Eye (tissue), 1 donor: ENCODE measurements at regions not wholly inside any gene's neighbourhood (a gene's known extent, or its start where the extent isn't known, plus 50 kb on each side); places are given as distances from the start of the nearest gene placed in this dataset.
"Not testable (repeated sequence)": the region's sequence is repeated elsewhere in the genome, so short reads cannot be mapped to it uniquely, and the experiment has no call there.

Source experiments
- DNase-seq: peaks from one replicate; pipeline ENCODE4 v3.0.0-alpha.2; 2015

DNA sequence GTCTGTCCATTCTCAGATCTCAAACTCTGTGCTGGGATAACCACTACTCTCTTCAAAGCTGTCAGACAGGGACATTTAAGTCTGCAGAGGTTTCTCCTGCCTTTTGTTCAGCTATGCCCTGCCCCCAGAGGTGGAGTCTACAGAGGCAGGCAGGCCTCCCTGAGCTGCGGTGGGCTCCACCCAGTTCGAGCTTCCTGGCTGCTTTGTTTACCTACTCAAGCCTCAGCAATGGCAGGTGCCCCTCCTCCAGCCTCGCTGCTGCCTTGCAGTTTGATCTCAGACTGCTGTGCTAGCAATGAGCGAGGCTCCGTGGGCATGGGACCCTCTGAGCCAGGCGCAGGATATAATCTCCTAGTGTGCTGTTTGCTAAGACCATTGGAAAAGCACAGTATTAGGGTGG, 53.1 kb upstream of the HUNK start:
- not testable (repeated sequence) for DNase-seq

DNA sequence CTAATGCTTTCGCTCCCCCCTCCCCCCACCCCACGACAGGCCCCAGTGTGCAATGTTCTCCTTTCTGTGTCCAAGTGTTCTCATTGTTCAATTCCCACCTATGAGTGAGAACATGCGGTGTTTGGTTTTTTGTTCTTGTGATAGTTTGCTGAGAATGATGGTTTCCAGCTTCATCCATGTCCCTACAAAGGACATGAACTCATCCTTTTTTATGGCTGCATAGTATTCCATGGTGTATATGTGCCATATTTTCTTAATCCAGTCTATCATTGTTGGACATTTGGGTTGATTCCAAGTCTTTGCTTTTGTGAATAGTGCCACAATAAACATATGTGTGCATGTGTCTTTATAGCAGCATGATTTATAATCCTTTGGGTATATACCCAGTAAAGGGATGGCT, 58.5 kb upstream of the HUNK start:
- not testable (repeated sequence) for DNase-seq

DNA sequence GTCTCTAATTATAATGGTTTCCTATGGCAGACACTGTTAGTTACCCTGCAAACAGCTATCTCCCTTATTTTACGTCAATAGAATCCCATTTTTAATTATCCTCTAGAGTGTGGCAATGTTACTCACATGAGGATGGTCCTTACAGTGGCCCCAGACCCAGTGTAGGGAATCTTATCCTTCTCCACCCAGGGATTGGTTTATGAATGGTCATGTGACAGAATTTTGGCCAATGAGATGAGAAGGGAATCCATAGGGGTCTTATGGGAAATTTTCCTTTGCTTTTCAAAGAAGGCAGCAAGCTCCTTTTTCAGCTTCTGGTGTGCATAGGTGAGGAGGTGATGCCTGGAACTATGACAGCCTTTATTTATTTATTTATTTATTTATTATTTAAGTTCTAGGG, 59.0 kb upstream of the HUNK start:
- no peak for DNase-seq

DNA sequence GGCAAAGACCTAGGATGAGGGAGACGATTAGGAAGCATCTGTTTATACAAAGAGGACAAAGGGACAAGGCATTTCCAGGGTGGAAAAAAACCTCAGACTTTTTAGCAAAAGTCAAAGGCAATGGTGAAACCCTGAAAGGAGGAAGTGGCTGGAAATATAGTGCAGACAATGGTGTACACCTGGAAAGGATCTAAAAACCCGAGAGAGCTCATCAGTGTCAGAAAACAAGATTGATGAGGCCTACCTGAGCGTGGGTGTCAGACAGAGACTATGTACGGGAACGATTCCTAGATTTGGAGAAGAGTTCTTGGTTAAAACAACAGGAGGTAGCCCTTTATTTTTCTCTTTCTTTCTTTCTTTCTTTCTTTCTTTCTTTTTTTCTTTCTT, 68.8 kb upstream of the HUNK start:
- DNase-seq, result no peak

DNA sequence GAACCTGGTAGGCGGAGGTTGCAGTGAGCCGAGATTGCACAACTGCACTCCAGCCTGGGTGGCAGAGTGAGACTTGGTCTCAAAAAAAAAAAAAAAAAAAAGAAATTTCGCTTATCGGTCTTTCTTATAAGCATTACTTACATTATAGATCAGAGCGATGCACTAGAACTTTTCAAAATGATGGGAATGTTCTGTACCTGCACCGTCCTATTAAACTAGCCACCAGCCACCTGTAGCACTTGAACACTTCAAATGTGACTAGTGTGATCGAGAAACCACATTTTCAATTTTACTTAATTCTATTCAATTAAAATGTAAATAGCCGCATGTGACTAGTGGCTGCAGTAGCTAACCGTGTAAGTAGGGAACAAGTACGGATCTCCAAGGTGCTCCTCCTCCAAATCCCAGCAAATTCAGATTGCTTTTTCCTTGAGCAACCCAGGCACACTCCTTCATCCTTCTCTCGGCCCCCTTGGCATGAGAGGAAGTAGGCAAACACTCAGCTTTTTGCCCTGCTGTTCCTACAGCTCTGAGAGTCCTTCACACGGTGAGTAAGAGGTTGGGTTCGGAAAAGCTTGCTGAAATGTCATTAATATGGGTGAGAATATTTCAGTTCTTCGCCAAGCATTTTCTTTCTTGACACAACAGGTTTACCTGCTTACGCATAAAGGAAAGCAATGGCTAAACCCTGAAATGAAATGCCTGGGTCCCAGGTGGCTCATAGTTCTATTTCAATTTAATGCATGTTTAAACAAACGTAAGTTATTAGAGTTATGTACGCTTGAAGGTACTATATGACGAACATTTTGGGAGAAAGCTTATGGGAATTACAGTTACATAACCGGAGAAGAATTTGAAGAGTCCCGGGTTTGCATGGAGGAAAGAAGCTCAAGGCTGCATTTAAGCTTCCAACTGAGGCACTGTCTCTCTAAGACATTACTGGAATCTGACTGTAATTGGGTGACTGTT, 69.5 kb upstream of the HUNK start:
- no peak for DNase-seq

DNA sequence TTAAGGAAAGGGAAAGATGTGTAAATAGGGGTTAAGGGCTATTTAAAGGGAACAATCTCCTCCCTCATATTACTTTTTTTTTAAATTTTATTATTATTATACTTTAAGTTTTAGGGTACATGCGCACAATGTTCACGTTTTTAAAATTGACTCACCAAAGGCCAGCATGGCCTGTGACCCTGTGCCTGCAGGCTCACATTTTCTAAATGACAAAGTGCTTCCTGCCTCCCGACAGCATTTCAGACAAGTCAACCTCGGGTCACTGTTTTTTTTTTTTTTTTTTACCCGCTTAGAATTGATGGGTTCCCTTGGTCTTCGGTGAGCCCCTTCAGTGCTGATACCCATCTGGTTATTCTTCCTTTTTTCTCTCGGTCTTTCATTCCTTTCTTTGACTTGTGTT, 70.4 kb upstream of the SCAF4 start:
- DNase-seq, result no peak

DNA sequence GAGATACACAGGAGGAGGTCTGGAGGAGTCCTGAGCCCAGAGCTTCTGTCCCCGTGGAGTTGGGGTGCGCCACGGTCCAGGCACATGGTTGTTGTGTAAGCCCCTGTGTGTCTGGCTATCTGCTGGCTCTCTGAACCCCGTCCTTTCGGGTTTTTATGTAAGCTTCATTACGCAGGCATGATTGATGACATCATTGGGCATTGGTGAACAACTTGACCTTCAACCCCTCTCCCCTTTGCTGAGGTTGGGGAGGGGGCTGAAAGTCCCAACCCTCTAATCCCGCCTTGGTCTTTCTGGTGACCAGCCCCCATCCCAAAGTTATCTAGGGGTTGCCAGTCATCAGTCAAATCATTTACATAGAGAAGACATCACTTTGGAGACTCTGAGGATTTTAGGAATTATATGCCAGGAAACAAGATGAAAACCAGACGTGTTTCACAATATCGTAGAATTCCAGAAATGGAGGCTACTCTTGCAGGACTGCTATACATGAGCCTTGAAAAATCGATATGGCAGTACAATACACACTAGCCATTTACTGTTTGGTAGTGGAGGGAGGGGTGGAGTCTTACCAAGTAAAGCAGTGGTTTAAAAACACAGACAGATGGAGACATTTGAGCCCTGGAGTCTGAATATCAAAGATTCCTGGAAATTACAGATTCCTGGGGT, 69.8 kb upstream of the SCAF4 start:
- no peak for DNase-seq

DNA sequence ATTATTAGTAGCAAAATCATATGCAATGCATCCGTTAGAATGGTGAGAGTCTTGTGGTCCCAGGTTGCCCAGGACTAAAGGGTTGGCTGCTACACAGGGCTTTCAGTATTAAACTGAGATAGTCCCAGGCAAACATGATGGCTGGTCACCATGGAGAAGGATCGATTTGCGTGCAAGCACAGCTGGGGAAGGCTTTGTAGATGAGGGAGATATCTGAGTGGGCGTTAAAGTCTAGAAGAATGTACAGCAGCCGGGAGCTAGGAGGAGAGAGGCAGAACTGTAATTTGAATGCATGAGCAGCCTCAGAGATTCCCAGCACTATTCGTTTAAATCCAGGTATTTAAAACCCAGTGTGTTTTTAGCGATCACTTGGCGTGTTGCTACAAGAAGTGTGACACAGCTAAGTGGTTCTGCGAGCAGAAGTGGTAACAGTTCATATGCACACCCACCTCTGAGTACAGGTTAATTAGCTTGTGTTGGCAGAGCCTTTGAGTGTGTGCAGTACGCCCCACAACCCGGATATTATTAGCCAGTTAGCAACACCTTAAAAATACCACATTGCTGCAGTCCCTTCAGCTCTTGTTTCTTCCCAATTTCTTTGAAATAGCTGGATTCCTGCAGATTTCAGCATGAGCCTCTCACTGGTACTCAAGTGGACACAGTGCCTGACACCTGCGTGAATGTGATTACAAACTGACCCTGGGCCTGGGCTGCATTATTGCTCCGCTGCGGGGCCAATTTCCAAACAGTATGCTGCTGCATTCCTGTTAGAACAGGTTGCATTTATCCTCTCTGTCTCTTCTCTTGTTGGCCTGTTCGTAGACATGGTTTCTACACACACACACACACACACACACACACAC, 67.2 kb upstream of the SCAF4 start:
- peak; percentile 34 for DNase-seq

DNA sequence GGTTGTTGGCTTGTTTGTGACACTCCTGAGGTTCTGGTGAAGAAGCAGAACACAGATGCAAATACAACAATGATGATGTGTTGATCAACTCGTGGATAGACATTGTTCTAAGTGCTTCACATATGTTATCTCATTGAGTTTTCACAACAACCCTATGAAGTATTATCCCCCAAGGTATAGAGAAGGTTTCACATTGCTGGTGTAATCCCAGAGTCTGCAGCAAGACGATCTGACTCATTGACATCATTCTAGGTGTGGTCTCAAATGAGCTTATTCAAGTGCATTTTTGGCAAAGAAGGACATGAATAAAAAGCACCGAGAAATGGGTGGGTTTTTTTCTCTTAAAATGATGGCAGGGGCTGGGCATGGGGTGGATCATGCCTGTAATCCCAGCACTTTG, 64.1 kb upstream of the SCAF4 start:
- DNase-seq, result no peak

DNA sequence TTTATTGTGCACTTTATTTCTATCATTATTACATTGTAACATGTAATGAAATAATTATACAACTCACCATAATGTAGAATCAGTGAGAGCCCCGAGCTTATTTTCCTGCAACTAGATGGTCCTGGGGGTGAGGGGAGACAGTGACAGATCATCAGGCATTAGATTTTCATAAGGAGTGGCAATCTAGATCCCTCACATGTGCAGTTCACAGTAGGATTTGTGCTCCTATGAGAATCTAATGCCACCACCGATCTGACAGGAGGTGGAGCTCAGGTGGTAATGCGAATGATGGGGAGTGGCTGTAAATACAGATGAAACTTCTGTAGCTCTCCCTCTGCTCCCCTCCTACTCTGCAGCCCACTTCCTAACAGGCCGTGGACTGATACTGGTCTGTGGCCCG, 58.5 kb upstream of the SCAF4 start:
- DNase-seq, result not testable (repeated sequence)

DNA sequence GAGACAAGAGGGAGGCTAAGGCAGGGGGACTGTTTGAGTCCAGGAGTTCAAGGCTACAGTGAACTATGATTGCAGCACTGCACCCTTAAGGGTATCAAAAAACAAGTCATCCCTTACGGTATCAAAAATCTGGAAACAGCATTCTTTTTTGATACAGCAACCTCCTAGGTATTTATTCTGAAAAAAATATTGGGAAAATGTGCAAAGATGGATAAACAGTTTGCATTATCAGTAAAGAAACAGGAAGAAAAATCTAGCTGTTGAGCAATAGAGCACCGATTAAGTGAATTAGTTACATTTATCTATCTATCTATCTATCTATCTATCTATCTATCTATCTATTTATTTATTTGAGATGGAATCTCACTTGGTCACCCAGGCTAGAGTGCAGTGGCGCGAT, 56.7 kb upstream of the SCAF4 start:
- no peak for DNase-seq

DNA sequence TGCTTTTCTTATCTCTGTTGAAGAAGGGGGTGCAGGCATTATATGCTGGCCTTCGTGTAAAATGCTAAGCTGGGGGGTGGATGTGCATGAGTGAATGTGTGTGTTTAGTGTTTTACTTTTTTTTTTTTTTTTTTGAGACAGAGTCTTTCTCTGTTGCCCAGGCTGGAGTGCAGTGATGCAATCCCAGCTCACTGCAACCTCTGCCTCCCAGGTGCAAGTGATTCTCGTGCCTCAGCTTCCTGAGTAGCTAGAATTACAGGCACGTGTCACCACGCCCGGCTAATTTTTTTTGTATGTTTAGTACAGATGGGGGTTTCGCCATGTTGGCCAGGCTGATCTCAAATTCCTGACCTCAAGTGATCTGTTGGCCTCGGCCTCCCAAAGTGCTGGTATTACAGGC, 55.8 kb upstream of the SCAF4 start:
- not testable (repeated sequence) for DNase-seq

DNA sequence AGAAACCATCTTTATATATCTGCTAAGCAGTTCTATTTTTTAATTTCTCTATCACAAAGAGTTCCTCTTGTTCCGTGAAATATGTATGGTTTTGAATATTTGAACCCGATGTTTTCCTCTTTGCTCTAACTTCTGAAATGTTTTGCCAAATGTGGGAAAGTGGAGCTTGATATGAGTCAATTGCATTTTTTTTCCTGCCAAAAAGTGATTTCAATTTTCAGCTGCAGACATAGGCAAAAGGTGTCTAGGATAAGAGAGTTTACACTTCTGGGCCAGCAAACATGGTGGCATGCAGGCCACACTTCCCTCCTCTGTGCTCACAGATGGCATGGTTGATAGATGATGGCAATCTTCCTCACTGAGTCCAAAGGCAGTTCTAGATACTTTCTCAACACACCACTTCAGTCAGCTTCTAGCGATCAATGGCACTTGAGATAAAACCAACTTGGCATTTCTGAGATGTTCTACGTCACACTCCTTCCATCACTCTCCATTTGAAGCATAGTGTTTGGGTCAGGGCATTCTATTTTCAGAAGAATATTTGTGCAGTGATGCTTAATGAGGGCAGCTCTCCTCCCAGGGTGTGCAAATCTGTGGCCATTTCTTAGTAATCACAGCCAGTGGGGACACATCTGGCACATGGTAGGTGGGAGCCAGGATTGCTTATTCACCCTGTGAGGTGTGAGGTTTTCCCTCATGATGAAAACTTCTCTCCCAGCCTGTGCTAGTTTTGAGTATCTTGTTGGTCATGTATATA, 54.4 kb upstream of the SCAF4 start:
- DNase-seq, result no peak

DNA sequence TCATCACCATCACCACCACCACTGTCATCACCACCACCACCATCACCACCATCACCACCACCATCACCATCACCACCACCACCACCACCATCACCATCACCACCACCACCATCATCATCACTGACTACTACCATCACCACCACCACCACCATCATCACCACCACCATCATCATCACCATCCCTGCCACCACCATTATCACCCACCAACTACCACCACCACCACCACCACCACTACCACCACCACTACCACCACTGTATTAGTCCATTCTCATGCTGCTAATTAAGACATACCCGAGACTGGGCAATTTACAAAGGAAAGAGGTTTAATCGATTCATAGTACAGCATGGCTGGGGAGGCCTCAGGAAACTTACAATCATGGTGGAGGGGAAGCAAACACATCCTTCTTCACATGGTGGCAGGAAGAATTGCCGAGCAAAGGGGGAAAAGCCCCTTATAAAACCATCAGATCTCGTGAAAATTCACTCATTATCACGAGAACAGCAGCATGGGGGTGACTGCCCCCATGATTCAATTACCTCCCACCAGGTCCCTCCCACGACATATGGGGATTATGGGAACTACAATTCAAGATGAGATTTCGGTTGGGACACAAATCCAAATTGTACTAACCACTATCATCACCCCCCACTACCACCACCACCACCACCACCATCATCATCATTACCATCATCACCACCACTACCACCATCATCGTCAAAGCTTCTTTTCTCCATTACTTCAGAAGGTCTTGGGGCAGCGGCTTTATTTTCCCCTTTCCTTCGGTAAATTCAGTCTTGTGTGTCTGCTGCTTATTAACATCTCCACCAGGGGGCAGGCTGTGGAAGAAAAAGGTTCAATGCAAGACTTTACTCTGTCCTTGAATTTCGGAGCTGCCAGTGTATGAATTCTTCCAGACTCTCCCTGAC, 53.6 kb upstream of the SCAF4 start:
- DNase-seq, result peak; percentile 94

DNA sequence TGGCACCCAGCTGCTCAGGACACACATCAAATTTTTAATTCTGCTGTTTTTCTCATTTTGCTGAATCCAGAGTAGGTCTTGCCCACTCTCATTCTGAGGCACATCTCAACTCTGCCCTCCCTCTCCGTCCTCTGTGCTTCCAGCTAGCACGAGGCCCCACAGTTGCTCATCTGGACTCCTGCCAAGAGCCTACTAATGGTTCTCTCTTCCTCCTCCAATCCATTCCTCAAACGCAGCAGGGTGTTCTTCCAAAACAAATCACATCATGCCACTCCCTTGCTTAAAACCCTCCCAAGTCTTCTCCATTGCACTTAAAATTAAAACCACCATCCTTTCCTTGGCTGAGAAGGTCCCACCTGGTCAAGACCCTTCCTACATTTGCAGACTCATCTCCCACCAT, 49.8 kb upstream of the SCAF4 start:
- DNase-seq, result peak; percentile 59
